ENCODE measurements at regions not wholly inside any gene's neighbourhood (a gene's known extent, or its start where the extent isn't known, plus 50 kb on each side); places are given as distances from the start of the nearest gene placed in this dataset.
A peak's percentile ranks its signal among the peaks of the same experiment; 100 is the strongest.

DNA sequence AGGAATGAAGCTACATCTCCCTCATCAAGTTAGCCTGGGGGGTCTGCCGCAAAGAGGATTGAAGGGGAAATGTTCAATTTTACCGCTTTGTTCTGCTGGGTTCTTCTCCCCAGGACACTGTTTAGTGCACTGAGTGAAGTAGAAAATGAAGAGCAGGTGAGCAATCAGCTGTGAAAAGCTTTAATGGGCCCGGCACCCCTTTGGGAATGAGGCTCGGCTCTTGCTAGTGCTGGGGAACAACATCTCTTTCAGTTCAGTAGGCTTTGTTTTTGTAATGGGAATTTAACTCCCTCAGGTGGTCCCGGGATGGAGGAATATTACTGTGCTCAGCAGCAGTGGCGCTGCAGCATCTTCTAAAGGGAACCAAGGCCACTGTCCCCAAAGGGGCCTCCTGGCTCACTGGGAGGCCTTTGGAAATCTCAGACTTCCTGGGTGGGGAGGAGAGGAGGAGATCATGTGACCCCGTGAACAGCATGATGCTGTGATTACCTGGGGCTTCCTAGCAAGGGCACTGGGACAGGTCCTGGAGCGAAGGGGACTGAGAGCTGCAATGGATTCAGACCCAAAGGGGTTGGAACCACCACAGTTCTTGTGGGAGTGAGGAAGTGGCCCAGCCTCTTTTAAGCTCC is 85.2 kb upstream of the MAX start:
- no peak for DNase-seq

DNA sequence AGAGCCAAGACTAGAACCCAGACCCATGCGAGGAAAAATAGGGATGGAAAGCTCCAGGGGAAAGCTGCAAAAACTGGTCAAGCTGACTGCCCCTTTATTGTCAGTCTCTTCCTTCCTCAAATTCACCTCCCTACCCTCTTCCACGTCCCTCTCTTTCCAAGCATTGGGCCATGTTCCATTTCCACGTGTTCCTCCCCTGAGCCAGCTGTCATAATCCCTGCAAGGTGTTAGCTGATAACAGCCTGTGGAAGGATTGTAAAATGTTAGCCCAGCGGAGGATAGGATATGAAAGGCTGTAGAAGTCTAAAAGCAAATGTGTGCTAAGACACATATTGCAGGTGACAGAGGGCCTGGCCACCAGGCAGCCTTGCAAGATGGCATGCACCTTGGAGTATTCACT is 88.0 kb upstream of the MAX start:
- no peak for DNase-seq

DNA sequence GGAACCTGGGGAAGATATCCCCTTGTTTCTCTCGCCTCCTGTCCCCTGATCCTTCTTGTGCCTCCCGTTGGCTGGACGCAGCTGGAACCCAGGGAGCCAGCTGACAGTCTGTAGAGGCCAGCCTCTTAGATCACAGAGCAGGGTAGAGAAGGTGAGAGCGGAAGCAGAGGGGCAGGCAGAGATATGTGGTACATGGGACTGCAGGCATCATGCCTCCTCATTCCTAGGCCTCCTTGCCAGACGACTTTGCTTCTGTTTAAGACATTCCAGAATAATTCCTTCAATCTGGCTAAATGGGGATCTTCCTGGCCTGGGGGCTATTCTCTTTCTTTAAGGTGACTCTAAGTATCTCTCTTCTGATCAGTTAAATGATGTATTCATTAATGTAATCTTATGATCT is 89.4 kb upstream of the MAX start:
- no peak for DNase-seq

DNA sequence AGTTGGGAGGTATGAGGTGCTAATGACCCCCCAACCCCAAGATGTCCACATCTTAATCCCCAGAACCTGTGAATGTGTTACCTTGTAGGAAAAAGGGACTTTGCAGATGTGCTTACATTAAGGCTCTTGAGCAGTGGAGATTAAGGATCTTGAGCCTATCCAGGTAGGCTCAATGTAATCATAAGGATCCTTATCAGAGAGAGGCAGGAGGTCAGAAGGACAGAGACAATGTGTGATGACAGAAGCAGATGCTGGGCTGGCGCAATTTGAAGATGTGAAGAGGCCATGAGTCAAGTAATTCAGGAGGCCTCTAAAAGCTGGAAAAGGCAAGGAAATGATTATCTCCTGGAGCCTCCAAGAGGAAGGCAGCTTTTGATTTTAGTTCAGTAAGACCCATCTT is 90.4 kb upstream of the MAX start:
- DNase-seq: no peak

DNA sequence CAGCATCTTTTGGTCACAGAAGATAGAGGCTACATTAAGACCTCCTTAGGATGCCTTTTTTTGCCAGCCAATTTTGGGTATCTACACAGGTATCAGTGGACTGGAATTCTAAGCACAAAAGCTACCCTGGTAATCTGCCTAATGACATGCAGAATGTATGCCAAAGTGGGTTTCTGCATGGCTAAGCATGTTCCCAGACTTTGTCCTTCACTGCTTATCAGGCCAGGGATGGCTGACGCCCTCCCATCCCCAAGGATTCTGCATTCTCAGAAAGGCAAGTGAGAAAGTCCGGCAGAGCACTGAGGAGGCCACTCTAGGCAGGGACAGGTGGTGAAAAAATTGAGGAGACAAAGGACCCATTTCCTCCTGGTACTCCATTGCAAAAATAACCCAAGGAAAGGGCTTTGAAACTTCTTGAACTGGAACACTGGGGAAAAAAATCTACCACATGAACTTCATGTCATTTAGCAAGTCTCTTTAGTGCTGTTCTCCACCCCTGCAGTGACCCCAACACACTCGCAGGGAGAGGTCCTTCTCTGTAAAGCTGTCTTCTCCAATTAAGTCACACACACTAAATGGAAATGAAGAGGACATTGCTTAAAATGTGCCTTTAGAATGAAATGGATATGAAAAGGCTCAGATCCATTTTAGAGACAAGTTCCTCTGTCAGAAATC is 91.7 kb upstream of the MAX start:
- no peak for DNase-seq

DNA sequence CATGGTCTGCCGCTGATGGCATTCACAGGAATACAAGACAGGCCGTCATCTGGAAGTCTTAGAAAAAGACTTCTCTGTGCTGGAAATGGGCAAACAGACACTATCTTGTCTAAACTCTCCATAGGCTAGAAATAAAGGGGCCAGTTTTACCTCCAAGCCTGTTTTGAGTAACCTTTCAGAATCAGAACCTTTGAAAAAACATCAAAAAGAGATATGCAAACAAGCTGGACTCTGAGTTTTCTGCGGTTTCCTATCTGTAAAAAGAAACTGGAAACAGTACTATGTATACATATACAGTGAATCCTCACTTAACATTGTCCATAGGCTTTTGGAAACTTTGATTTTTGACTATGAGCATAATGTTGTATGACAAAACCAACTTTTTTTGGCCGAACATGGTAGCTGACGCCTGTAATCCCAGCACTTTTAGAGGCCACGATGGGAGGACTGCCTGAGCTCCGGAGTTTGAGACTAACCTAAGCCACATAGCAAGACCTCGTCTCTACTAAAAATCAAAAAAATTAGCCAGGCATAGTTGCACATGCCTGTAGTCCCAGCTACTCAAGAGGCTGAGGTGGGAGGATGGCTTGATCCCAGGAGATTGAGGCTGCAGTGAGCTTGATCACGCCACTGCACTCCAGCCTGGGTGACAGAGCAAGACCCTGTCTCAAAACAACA is 92.9 kb upstream of the MAX start:
- no peak for DNase-seq

DNA sequence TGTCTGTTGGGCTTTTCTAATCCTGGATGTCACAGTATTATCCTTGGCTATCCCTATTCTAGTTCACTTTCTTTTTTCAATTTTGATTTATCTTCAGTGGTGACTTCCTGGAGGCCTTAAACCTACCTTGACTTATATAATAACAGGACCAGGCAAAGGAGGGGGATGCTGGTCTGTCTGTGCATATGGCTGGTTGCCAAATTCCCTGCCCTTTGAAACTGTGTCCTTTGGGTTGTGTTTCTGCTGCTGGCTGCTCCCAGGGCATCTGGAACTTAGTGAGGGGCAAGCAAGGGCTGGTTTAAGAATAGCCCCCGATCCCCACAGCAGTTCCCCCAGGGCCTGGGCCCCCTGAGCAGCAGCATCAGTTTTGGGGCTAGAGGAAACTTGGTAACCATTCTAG is 96.0 kb upstream of the MAX start:
- DNase-seq: no peak

DNA sequence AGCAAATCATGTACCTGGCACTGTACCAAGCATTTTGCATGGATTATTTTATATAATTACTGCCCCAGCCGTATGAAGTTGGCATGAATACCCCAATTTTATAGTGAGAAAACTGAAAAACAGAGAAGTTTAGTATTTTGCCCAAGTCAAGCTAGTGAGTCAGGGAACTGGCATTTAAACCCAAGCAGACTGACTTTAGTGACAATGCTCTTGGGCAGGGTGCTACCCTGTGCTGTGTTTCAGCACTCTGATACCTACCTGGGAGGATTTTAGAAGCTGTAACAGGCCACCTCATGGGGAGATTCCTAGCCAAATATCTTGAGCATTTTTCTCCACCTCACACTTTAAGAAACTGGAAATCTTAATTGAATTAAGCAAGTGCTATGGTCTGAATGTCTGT is 98.1 kb upstream of the MAX start:
- DNase-seq: no peak

DNA sequence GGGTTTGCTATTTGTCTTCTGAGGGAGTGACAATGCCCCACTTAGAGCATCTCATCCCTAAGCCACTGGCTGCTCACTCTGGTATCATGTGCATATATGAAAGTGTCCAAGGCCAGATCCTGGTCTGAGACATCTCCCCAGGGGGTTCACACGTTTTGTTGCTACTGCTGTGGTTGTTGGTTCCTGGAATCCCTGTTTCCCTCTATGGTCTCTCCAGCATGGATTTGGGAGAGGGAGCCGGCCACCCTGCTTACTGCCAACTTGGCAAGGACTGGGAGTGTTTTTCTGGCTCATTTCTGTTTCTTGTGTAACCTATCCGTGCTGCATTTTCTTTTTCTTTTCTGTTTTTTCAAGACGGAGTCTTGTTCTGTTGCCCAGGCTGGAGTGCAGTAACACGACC is 101.3 kb upstream of the MAX start:
- DNase-seq: no peak

DNA sequence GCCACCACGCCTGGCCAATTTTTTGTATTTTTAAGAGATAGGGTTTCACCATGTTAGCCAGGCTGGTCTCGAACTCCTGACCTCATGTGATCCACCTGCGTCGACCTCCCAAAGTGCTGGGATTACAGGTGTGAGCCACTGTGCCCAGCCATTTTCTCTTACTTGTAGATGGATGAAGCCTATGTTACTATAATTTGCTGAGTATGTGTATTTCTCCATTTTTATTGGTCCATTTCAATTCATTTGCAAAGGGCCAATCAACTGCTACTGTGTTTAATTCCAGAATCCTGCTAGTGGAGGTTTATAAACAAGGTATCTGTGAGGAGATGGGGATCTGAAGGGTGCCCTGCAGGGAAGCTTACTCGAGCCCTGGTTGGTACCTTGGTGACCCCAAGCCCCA is 101.7 kb upstream of the MAX start:
- DNase-seq: no peak

DNA sequence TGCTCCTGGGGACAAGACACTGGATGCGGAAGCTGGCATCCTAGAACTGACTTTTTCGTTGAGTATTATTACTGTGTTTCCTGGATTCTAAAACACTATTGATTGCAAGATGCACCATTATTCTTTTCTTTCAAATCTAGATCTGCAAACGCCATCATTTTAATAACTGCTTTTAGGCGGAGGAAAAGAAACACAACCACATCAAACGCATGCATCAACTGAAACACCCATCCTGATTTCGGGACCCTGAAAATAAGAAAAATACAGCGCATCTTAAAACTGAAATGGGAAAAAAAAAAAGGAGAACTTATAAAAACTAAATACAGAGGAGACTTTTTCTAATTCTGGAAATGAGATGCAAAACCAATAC is 103.7 kb upstream of the MAX start:
- no peak for DNase-seq

DNA sequence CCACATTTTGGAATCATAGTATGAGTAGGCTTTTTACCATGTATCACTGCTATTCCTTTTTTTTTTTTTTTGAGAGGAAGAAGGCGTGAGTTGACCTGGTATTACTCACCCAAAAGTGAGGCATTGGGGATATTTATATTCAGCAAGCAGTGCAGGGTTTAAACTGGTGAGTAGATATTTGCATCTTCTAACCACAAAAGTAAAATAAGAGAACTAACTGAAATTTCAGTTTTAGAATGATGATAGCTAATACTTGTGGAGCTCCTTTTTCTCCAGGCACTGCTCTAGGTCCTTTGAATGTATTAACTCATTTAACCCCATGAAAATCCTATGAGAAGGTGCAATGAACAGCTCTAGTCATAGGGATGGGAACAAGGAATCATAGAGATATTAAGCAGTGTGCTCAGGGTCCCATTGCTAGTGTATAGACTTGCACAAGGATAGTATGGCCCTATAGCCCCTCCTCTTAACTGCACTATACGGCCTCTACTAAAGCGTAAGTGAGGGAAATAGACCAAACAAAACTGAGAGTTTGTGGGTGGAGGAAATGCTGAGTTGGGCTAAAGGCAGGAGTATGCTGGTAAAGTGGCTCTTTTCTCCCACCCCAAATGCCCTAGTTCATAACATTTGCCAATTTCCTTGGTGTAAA is 104.3 kb upstream of the MAX start:
- no peak for DNase-seq

DNA sequence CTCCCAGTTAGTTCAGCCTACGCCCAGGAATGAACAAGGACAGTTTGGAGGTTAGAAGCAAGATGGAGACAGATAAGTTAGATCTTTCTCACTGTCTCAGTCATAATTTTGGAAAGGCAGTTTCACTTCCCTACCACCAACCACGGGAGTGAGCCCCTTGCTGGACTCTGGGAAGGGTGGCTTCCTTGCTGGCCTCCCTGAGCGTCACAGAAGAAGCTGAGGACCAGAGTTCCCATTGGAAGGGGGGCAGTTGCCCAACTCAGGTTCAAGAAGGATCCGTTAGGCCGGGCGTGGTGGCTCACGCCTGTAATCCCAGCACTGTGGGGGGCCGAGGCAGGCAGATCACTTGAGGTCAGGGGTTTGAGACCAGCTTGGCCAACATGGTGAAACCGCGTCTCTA is 106.2 kb upstream of the MAX start:
- no peak for DNase-seq

DNA sequence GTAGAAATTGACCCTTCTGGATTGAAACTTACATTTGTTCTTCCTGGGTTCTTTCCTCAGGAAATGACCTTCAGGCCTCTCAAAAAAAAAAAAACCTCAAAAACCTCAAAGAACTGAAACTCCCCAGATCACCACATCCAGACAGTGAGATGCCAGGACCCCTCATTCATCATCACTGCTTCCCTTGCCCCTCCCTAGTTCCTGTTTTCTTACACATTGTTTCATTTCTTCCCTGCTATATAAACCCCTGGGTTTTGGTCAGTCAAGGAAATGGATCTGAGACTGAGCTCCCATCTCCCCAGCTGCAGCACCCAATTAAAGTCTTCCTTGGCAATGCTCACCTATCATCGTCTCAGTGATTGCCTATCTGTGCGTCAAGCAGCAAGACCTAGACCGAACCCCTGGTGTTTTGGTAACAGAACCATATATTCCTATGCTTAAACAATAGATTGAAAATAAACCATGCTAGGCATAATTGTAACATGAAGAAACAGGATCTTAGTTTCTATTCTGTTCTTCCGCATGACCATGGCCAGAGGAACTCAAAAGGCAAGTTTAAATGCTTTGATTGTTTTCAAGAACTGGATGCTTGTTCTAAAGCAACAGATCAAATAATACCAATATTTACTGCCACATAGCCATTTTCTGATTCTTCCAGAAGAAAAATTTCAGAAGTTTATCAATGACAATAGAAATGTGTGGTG is 108.0 kb upstream of the MAX start:
- no peak for DNase-seq

DNA sequence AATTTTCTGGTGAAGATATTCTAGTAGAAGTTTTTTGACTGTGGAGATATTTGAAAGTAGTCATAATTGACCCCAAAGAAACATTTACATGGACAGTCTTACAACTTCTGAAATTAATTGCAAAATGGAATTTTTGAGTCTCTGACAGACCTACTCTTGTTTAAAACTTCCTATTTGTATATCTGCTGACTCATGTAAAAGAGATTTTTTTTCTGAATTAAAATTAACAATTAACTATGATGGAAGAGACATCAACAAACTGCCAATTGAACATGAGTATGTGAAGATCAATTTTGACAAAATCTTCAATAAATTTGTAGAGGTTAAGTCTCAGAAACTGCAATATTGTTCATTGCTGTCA is 108.5 kb upstream of the MAX start:
- no peak for DNase-seq

DNA sequence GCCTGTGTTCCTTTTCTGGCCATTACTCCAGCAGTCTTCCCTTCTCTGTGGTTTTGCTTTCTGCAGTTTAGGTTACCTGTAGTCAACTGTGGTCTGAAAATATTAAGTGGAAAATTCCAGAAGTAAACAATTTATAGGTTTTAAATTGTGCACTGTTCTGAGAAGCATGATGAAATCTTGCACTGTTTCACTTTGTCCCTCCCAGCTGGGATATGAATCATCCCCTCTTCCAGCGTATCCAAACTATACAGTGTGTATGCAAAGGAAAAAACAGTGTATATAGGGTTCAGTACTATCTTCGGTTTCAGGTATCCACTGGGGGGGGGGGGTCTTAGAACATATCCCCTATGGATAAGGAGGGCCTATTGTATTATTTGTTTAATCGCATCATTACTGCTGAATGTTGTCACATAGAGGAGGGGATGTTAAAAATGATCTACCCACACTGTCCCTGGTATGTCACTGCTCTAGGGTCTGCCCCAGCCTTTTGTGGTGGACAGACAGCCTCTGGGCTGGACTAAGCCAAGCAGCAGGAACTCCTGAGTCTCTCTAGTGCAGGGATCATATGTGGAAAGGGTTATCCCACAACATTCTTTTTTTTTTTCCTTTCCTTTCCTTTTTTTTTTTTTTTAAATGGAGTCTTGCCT is 109.1 kb upstream of the MAX start:
- DNase-seq: no peak

DNA sequence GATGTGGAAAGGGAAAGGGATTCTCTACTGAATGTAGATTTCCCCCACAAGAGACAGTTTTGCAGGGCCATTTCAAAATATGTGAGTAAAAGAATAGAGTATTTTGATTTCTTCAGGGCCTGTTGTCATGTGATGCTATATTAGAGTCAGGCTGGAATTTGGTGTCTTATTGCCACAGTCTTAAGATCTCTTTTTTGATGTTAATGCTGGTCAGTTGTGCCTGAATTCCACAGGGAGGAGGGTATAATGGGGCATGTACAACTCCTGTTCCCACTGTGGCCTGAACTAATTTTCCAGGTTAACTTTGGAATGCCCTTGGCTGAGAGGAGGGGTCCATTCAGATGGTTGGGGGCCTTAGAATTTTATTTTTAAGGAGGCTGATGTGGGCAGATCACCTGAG is 111.0 kb upstream of the MAX start:
- DNase-seq: no peak

DNA sequence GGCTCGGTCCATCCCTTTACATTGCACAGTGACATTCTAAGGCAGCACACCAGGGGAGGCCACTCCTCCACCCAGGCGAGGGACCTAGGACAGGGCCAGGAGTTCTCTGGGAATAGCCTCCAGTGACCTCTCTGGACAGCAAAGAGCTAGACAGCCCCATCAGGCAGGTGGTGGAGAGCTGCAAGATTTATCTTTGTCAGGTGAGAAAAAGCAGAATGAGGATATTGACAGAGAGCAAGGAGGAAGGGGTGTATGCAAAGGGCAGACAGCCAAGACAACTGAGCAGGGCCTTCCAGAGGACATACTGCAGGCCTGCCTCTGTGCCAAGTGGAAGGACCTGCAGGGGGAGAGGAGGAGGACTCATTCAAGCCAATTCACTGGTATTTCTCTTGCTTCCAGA is 112.4 kb upstream of the MAX start:
- no peak for DNase-seq

DNA sequence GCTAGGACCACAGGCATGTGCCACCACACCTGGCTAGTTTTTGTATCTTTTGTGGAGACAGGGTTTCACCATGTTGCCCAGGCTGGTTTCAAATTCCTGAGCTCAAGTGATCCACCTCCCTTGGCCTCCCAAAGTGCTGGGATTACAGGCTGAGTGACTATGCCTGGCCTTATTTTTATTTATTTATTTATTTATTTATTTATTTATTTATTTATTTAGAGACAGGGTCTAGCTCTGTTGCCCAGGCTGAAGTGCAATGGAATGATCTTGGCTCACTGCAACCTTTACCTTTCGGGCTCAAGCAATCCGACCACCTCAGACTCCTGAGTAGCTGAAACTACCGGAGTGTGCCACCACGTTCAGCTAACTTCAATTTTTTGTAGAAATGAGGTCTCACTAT is 117.0 kb upstream of the MAX start:
- DNase-seq: no peak

DNA sequence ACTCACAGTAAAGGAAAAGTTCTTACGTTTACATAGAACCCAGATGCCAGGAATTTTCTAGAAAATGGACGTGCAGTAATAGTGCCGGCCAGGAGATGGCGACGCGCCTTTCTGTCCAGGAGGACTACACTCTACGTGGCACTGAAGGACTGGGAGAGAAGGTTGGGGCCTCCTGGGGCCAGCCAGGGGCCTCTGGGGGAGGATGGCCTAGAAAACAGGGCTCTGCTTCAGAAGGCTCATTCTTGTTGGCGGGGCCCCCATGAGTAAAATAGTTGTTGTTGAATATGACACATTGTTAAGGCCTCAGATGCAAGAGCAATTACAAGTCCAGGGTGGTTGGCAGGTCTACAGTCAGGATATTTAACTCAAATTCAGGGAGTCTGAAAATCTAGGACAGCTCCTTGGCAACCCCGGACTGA is 120.1 kb upstream of the MAX start:
- peak; percentile 39 for DNase-seq

DNA sequence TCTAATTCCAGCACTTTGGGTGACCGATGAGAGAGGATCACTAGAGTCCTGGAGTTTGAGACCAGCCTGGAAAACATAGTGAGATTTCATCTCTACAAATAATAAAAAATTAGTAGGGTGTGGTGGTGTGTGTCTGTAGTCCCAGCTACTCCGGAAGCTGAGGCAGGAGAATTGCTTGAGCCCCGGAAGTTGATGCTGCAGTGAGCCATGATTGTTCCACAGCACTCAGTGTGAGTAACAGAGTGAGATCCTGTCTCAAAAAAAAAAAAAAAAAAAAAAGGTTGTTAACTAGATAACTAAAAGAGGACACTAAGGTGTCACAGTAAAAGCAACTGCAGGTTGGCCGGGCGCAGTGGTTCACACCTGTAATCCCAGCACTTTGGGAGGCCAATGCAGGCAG is 121.3 kb upstream of the MAX start:
- no peak for DNase-seq

DNA sequence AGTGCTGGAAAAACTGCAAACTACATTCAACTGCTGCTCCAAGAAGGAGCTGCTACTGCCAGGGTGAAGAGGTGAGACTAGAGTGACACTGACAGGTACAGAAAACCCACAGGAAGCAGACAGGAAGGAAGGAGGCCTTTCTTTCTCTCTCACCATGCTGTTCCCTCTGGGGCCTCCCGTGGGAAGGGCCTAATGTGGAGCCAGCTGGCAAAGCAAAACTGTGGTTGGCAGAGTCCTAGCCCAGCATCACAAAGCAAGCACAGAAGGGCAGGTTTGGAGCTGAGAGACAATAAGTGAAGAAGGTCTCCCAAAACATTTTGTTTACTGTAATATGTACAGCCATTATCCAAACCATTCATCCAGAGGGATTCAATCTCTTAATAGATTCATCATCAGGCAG is 122.5 kb upstream of the MAX start:
- DNase-seq: no peak
